ENCODE measurements at regions not wholly inside any gene's neighbourhood (a gene's known extent, or its start where the extent isn't known, plus 50 kb on each side); places are given as distances from the start of the nearest gene placed in this dataset.

GRCh38 chr18:4821801-4822200 is 366.7 kb upstream of the DLGAP1 start:
- Histone ChIP-seq H3K4me1 (ENCODE audit: low read length) (no peaks in the 10 kb centered on the region), H3K79me2 (ENCODE audit: low read length) (no peaks in the 10 kb centered on the region), H2AFZ (ENCODE audit: low read length) (no peak overlapping the region), H3K9ac (ENCODE audit: low read length) (no peak overlapping the region), H4K20me1 (ENCODE audit: insufficient read depth, low read length) (no peaks in the 10 kb centered on the region), H3K4me3 (ENCODE audit: low read length) (no peak overlapping the region), H3K9me3 (replicated peaks; ENCODE audit: insufficient read depth, low read length) (no peaks in the 10 kb centered on the region), H3K27me3 (replicated peaks; ENCODE audit: insufficient read depth, low read length) (no peaks in the 10 kb centered on the region), H3K27ac (ENCODE audit: low read length) (no peak overlapping the region), H3K9me2 (replicated peaks; ENCODE audit: insufficient read depth, low read length) (no peaks in the 10 kb centered on the region), H3K36me3 (replicated peaks; ENCODE audit: insufficient read depth, low read length) (no peaks in the 10 kb centered on the region), H3K4me2 (ENCODE audit: low read depth, low read length) (no peak overlapping the region), H3F3A (ENCODE audit: insufficient read depth, low read length) (no peaks in the 10 kb centered on the region)
- no peak for DNase-seq
- TF ChIP-seq CTCF (IDR thresholded peaks at IDR 0.05; ENCODE audit: low read length): no peak
- no peak for TF ChIP-seq EZH2phosphoT487 (IDR thresholded peaks at IDR 0.05; ENCODE audit: low read length)
- no peak for TF ChIP-seq EZH2 (optimal IDR thresholded peaks at IDR 0.05; ENCODE audit: low read depth, low read length)

DNA sequence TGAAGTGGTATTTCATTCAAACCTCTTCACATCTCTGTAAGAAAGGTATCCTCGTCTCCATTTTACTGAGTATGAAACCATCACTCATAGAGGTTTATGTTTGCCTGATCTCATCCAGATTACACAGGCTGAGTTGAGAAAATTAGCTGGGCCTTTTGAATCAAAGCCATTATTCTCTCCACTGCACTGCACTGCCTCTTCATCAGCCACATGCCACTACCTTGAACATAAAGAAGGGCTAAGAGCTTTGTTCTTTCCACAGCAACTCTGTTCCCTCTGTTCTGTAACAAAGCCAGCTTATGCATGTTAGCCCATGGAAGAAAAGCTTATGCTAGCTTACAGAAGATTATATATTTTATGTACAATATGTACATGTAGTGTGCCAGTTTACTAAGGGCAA is 362.6 kb upstream of the DLGAP1 start:
- Histone ChIP-seq H3K4me2 (ENCODE audit: low read depth, low read length) (no peak overlapping the region), H3K27me3 (replicated peaks; ENCODE audit: insufficient read depth, low read length) (no peaks in the 10 kb centered on the region), H3K9ac (ENCODE audit: low read length) (no peak overlapping the region)

GRCh38 chr18:4813708-4814107 is 358.6 kb upstream of the DLGAP1 start:
- TF ChIP-seq CTCF (IDR thresholded peaks at IDR 0.05; ENCODE audit: low read length): no peak
- no peak for TF ChIP-seq EZH2phosphoT487 (IDR thresholded peaks at IDR 0.05; ENCODE audit: low read length)
- TF ChIP-seq EZH2 (optimal IDR thresholded peaks at IDR 0.05; ENCODE audit: low read depth, low read length): no peak
- H3K9me2 ChIP-seq (replicated peaks; ENCODE audit: insufficient read depth, low read length): no peaks in the 10 kb centered on the region
- no peak for DNase-seq
- H3K9ac ChIP-seq (ENCODE audit: low read length): no peak overlapping the region
- H3K36me3 ChIP-seq (replicated peaks; ENCODE audit: insufficient read depth, low read length): no peaks in the 10 kb centered on the region
- no peaks in the 10 kb centered on the region for H3K4me1 ChIP-seq (ENCODE audit: low read length)
- H3F3A ChIP-seq (ENCODE audit: insufficient read depth, low read length): no peaks in the 10 kb centered on the region
- H3K4me3 ChIP-seq (ENCODE audit: low read length): no peak overlapping the region
- no peak overlapping the region for H2AFZ ChIP-seq (ENCODE audit: low read length)
- H3K79me2 ChIP-seq (ENCODE audit: low read length): no peaks in the 10 kb centered on the region
- no peak overlapping the region for H3K27ac ChIP-seq (ENCODE audit: low read length)
- no peaks in the 10 kb centered on the region for H3K9me3 ChIP-seq (replicated peaks; ENCODE audit: insufficient read depth, low read length)
- H3K4me2 ChIP-seq (ENCODE audit: low read depth, low read length): no peak overlapping the region
- H3K27me3 ChIP-seq (replicated peaks; ENCODE audit: insufficient read depth, low read length): no peaks in the 10 kb centered on the region
- no peaks in the 10 kb centered on the region for H4K20me1 ChIP-seq (ENCODE audit: insufficient read depth, low read length)

More for the DNA sequence above, 362.6 kb upstream of the DLGAP1 start:
- Histone ChIP-seq H3F3A (ENCODE audit: insufficient read depth, low read length) (no peaks in the 10 kb centered on the region), H3K36me3 (replicated peaks; ENCODE audit: insufficient read depth, low read length) (no peaks in the 10 kb centered on the region), H3K9me3 (replicated peaks; ENCODE audit: insufficient read depth, low read length) (no peaks in the 10 kb centered on the region), H3K9me2 (replicated peaks; ENCODE audit: insufficient read depth, low read length) (no peaks in the 10 kb centered on the region), H4K20me1 (ENCODE audit: insufficient read depth, low read length) (no peaks in the 10 kb centered on the region), H2AFZ (ENCODE audit: low read length) (no peak overlapping the region), H3K27ac (ENCODE audit: low read length) (no peak overlapping the region), H3K79me2 (ENCODE audit: low read length) (no peaks in the 10 kb centered on the region), H3K4me1 (ENCODE audit: low read length) (no peaks in the 10 kb centered on the region), H3K4me3 (ENCODE audit: low read length) (no peak overlapping the region)
- DNase-seq: no peak
- TF ChIP-seq EZH2phosphoT487 (IDR thresholded peaks at IDR 0.05; ENCODE audit: low read length) (no peak), CTCF (IDR thresholded peaks at IDR 0.05; ENCODE audit: low read length) (no peak), EZH2 (optimal IDR thresholded peaks at IDR 0.05; ENCODE audit: low read depth, low read length) (no peak)
